ENCODE measurements at regions not wholly inside any gene's neighbourhood (a gene's known extent, or its start where the extent isn't known, plus 50 kb on each side); places are given as distances from the start of the nearest gene placed in this dataset.

GRCh38 chr4:137307806-137308205, 224.5 kb downstream of the PCDH18 start:
- Histone ChIP-seq H3K4me3 (ENCODE audit: control extremely low read depth in 1 of 5, extremely low read depth in 1 of 5, insufficient read depth in 1 of 5, low read depth in 2 of 5, low read length in 4 of 5) (no peak overlapping the region), H3K9ac (ENCODE audit: low read length) (no peak overlapping the region), H2AFZ (ENCODE audit: insufficient read depth, low read depth, low read length, poor library complexity, severe bottlenecking) (no peak overlapping the region), H3K4me2 (replicated peaks; ENCODE audit: low read depth, low read length, poor library complexity, severe bottlenecking) (no peak overlapping the region), H4K20me1 (ENCODE audit: control insufficient read depth, insufficient read depth, low read length, poor library complexity, severe bottlenecking) (no peaks in the 10 kb centered on the region), H3K27me3 (replicated peaks in 1 of 4; ENCODE audit: control extremely low read depth in 1 of 4, control insufficient read depth in 3 of 4, insufficient read depth in 4 of 4, low read length in 3 of 4) (no peaks in the 10 kb centered on the region), H3K79me2 (ENCODE audit: control insufficient read depth, insufficient read depth, low read length) (no peaks in the 10 kb centered on the region), H3K4me1 (ENCODE audit: control insufficient read depth in 2 of 2, insufficient read depth in 2 of 2, low read length in 2 of 2) (no peaks in the 10 kb centered on the region), H3K27ac (ENCODE audit: low read length in 2 of 2) (no peak overlapping the region), H3K9me3 (ENCODE audit: control extremely low read depth in 1 of 3, control insufficient read depth in 2 of 3, insufficient read depth in 1 of 3, low read length in 2 of 3) (no peaks in the 10 kb centered on the region), H3K36me3 (replicated peaks in 1 of 2; ENCODE audit: control extremely low read depth in 1 of 2, control insufficient read depth in 1 of 2, extremely low read depth in 1 of 2, insufficient read depth in 2 of 2, low read length in 1 of 2) (no peaks in the 10 kb centered on the region)
- ChIA-PET CTCF (no interaction called here), POLR2A (no interaction called here)
- Mint-ChIP-seq H3K27me3 (no peaks in the 10 kb centered on the region), H3K4me3 (no peak overlapping the region), H3K27ac (no peak overlapping the region), H3K9me3 (ENCODE audit: insufficient read depth) (no peaks in the 10 kb centered on the region), H3K4me1 (no peaks in the 10 kb centered on the region)
- DNase-seq: no peak
- TF ChIP-seq, protein P1, sequence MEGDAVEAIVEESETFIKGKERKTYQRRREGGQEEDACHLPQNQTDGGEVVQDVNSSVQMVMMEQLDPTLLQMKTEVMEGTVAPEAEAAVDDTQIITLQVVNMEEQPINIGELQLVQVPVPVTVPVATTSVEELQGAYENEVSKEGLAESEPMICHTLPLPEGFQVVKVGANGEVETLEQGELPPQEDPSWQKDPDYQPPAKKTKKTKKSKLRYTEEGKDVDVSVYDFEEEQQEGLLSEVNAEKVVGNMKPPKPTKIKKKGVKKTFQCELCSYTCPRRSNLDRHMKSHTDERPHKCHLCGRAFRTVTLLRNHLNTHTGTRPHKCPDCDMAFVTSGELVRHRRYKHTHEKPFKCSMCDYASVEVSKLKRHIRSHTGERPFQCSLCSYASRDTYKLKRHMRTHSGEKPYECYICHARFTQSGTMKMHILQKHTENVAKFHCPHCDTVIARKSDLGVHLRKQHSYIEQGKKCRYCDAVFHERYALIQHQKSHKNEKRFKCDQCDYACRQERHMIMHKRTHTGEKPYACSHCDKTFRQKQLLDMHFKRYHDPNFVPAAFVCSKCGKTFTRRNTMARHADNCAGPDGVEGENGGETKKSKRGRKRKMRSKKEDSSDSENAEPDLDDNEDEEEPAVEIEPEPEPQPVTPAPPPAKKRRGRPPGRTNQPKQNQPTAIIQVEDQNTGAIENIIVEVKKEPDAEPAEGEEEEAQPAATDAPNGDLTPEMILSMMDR (IDR thresholded peaks at IDR 0.05): no peak
- no peak for TF ChIP-seq EZH2 (IDR thresholded peaks at IDR 0.05; ENCODE audit: borderline replicate concordance, insufficient read depth, low read depth, low read length, poor library complexity, severe bottlenecking)
- intact Hi-C loops (cut with micrococcal nuclease): no loop called here
- no peak for ATAC-seq (ENCODE audit: low read depth)

GRCh38 chr4:137300776-137301175, 231.5 kb downstream of the PCDH18 start:
- Histone ChIP-seq H3K9ac (ENCODE audit: low read length) (no peak overlapping the region), H3K79me2 (ENCODE audit: control insufficient read depth, insufficient read depth, low read length) (no peaks in the 10 kb centered on the region), H3K4me2 (replicated peaks; ENCODE audit: low read depth, low read length, poor library complexity, severe bottlenecking) (no peak overlapping the region), H3K4me1 (ENCODE audit: control insufficient read depth in 2 of 2, insufficient read depth in 2 of 2, low read length in 2 of 2) (no peaks in the 10 kb centered on the region), H3K4me3 (ENCODE audit: control extremely low read depth in 1 of 5, extremely low read depth in 1 of 5, insufficient read depth in 1 of 5, low read depth in 2 of 5, low read length in 4 of 5) (no peak overlapping the region), H3K27me3 (replicated peaks in 1 of 4; ENCODE audit: control extremely low read depth in 1 of 4, control insufficient read depth in 3 of 4, insufficient read depth in 4 of 4, low read length in 3 of 4) (no peaks in the 10 kb centered on the region), H3K9me3 (ENCODE audit: control extremely low read depth in 1 of 3, control insufficient read depth in 2 of 3, insufficient read depth in 1 of 3, low read length in 2 of 3) (no peaks in the 10 kb centered on the region), H4K20me1 (ENCODE audit: control insufficient read depth, insufficient read depth, low read length, poor library complexity, severe bottlenecking) (no peaks in the 10 kb centered on the region), H2AFZ (ENCODE audit: insufficient read depth, low read depth, low read length, poor library complexity, severe bottlenecking) (no peak overlapping the region), H3K27ac (ENCODE audit: low read length in 2 of 2) (no peak overlapping the region), H3K36me3 (replicated peaks in 1 of 2; ENCODE audit: control extremely low read depth in 1 of 2, control insufficient read depth in 1 of 2, extremely low read depth in 1 of 2, insufficient read depth in 2 of 2, low read length in 1 of 2) (no peaks in the 10 kb centered on the region)
- H3K4me1 Mint-ChIP-seq: no peaks in the 10 kb centered on the region
- H3K9me3 Mint-ChIP-seq (ENCODE audit: insufficient read depth): peaks cover 4% of the 10 kb centered on the region
- TF ChIP-seq EZH2 (IDR thresholded peaks at IDR 0.05; ENCODE audit: borderline replicate concordance, insufficient read depth, low read depth, low read length, poor library complexity, severe bottlenecking): no peak
- TF ChIP-seq, protein P1 (IDR thresholded peaks at IDR 0.05): no peak
- DNase-seq (no peak), ATAC-seq (ENCODE audit: low read depth) (no peak)
- intact Hi-C loops (cut with micrococcal nuclease): no loop called here
- H3K27ac Mint-ChIP-seq: no peak overlapping the region
- ChIA-PET CTCF (no interaction called here), POLR2A (no interaction called here)
- no peaks in the 10 kb centered on the region for H3K27me3 Mint-ChIP-seq
- no peak overlapping the region for H3K4me3 Mint-ChIP-seq
